Progenitor cell of endocrine pancreas (in vitro differentiated cells): ENCODE measurements at regions not wholly inside any gene's neighbourhood (a gene's known extent, or its start where the extent isn't known, plus 50 kb on each side); places are given as distances from the start of the nearest gene placed in this dataset.
A peak's percentile ranks its signal among the peaks of the same experiment; 100 is the strongest.

Experiments
- DNase-seq: peaks from one replicate; pipeline ENCODE4 v3.0.0; 2021; ENCODE audit warnings: low spot score; ENCODE audit not compliant: unreplicated experiment
- H3K27ac Mint-ChIP-seq: 2 replicates; pipeline ENCODE4 v1.8.0; 2021; ENCODE audit warnings: mild to moderate bottlenecking, moderate library complexity, mixed read lengths
- H3K27me3 Mint-ChIP-seq: 2 replicates; pipeline ENCODE4 v1.8.0; 2021; ENCODE audit warnings: mixed read lengths
- H3K36me3 Mint-ChIP-seq: 2 replicates; pipeline ENCODE4 v1.8.0; 2022; ENCODE audit warnings: mixed read lengths; ENCODE audit not compliant: insufficient read depth
- H3K4me1 Mint-ChIP-seq: 2 replicates; pipeline ENCODE4 v1.8.0; 2021; ENCODE audit warnings: low read depth, mixed read lengths
- H3K4me3 Mint-ChIP-seq: 2 replicates; pipeline ENCODE4 v1.8.0; 2021; ENCODE audit warnings: low read depth, mild to moderate bottlenecking, moderate library complexity, mixed read lengths
- H3K9me3 Mint-ChIP-seq: 2 replicates; pipeline ENCODE4 v1.8.0; 2021; ENCODE audit warnings: low read depth, mixed read lengths
- TF ChIP-seq, protein P1 (sequence below): fragments of 200-600 bp; sonication (generic); IDR thresholded peaks from one replicate; pipeline ENCODE4 v1.5.0; 2021; ENCODE audit warnings: antibody characterized with exemption, mild to moderate bottlenecking; ENCODE audit not compliant: unreplicated experiment

DNA sequence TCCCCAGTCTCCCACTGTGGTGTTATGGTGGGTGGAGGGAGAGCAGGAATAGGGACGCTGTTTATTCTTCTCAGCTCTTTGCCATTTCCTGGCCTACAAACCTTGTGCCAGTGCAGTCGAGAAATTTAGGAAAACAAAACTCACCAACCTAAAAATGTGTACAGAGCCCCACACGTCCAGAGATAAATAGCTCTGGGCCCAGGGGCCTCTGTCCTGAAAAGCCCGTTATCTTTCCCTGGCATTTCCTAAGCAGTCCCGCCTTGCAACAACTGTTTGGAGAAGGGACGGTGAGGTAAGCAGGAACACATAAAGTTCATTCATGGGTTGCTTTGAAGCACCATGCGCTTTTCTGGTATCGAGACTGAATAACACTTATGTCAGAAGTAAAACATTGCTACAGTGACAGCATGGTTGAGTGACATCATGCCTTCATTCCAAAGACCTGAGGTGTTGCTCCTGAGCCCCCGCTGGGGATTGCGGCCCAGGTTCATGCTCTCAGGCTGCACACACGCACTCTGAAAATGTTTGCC, 80.1 kb upstream of the NXT1 start:
- peaks cover 7% of the 10 kb centered on the region for H3K27me3 Mint-ChIP-seq
- no peak for DNase-seq
- peak overlapping the region; percentile 84 for H3K27ac Mint-ChIP-seq
- peaks cover 13% of the 10 kb centered on the region for H3K9me3 Mint-ChIP-seq
- H3K36me3 Mint-ChIP-seq: peaks cover 5% of the 10 kb centered on the region
- TF ChIP-seq, protein P1, sequence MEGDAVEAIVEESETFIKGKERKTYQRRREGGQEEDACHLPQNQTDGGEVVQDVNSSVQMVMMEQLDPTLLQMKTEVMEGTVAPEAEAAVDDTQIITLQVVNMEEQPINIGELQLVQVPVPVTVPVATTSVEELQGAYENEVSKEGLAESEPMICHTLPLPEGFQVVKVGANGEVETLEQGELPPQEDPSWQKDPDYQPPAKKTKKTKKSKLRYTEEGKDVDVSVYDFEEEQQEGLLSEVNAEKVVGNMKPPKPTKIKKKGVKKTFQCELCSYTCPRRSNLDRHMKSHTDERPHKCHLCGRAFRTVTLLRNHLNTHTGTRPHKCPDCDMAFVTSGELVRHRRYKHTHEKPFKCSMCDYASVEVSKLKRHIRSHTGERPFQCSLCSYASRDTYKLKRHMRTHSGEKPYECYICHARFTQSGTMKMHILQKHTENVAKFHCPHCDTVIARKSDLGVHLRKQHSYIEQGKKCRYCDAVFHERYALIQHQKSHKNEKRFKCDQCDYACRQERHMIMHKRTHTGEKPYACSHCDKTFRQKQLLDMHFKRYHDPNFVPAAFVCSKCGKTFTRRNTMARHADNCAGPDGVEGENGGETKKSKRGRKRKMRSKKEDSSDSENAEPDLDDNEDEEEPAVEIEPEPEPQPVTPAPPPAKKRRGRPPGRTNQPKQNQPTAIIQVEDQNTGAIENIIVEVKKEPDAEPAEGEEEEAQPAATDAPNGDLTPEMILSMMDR: no peak
- no peak overlapping the region for H3K4me3 Mint-ChIP-seq
- H3K4me1 Mint-ChIP-seq: peaks cover 19% of the 10 kb centered on the region

DNA sequence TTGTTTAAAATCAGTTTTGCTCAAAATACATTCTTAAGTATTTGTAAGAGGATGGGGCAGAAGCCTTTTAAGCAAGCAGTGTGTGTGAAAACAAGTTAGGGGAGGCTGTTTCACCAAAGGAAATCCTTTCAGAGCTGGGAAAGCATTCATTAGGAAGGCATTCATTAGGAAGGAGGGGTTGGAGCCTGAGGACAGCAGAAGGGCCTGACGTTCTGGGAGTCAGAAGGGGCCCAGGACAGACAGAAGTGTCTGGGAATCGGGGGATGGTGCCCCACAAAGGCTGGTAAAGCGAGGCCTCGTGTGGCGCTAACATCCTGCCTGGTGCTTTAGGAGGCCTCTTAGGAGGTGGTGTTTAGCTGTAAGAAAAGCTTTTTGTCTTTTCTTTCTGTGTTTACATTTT, 80.6 kb upstream of the NXT1 start:
- Mint-ChIP-seq H3K4me3 (no peak overlapping the region), H3K36me3 (peaks cover 5% of the 10 kb centered on the region), H3K9me3 (peaks cover 13% of the 10 kb centered on the region), H3K27me3 (peaks cover 7% of the 10 kb centered on the region), H3K4me1 (peaks cover 19% of the 10 kb centered on the region), H3K27ac (peak overlapping the region; percentile 84)
- no peak for DNase-seq
- TF ChIP-seq, protein P1: no peak

DNA sequence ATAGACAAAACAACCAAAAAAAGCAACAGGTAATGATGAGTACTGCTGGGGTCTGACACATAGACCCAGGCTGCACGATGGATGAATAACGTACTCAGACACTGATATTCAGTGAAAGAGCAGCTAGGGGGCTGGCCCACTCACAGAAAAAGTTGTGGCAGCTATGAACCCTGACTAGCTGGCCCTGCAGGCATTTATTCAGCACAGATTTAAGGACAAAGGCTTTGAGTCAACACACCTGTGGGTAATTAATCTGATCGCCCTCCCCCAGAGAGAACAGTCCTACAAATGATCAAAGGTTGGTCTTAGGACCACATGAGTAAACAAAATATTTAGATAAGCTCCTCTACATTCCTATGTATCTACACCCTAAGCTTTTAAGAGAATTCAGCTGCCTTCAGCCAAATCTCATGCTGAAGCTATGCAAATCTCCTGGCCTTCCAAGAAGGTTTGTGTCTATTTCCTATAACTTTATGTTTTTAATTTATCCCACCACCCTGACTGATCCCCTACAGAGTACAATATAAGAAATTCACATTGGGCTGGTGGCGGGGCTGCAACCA, 81.7 kb upstream of the NXT1 start:
- DNase-seq: no peak
- Mint-ChIP-seq H3K4me3 (no peak overlapping the region), H3K36me3 (peaks cover 5% of the 10 kb centered on the region), H3K9me3 (peaks cover 13% of the 10 kb centered on the region), H3K27ac (no peak overlapping the region), H3K27me3 (peaks cover 7% of the 10 kb centered on the region), H3K4me1 (peaks cover 19% of the 10 kb centered on the region)
- TF ChIP-seq, protein P1: no peak

DNA sequence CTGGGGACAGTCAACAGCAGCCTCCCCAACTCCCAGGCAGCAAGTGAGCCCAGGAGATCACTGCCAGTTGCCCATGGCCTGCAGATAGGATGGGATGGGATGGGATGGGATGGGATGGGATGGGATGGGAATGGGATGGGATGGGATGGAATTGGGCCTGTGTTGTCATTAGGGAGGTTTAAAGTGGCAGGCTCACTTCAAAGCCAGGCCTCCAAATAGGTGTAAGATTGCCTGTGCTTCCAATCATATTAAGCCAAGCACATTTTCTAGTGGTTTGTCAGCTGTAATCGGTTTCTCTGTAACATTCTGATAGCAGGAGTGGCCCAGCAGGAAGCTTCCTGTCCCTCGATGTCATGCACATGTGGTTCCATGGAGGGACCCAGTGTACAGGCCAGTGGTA, 82.7 kb upstream of the NXT1 start:
- Mint-ChIP-seq H3K4me3 (no peak overlapping the region), H3K27ac (no peak overlapping the region), H3K27me3 (peaks cover 6% of the 10 kb centered on the region), H3K4me1 (peaks cover 19% of the 10 kb centered on the region), H3K36me3 (peaks cover 5% of the 10 kb centered on the region), H3K9me3 (peaks cover 13% of the 10 kb centered on the region)
- TF ChIP-seq, protein P1: no peak
- DNase-seq: no peak

DNA sequence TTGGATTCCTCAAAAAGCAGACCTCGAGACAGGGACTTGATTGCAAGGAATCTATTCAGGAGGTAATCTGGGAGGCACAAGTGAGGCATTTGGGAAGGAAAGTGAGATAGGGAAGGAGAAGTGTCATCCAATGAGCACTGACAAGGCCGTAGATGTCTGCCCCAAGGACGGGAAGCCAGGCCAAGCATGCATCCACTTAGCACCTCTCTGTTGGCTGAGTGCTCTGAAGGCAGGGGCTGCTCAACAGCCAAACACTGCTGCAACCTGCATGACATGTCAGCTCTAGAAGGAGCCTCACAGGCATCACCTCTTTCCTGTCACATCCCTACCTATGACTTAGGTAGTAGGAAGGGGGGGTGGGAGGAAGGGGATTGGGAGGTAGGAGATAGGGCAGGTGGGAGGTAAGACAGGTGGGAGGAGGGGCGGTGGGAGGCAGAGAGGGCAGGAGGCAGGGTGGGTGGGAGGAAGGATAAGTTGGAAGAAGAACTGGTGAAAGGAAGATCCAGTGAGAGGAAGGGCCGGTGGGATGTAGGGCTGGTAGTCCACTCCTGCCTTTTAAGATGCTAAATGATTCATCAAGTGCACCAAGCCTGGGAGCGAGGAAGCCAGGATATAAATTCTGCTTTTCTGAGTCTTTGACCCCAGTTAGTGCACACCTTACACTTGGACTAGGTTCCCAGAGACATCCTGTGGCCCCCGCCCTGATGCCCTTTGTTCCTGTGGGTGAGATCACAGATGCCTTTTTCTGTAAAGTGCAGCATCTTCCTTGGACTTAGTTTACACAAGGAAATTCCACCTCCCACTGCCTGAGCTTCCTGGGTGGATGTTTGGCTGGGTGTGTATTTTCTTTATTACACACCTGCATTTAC, 83.8 kb upstream of the NXT1 start:
- peaks cover 13% of the 10 kb centered on the region for H3K9me3 Mint-ChIP-seq
- no peak overlapping the region for H3K27ac Mint-ChIP-seq
- DNase-seq: no peak
- H3K4me1 Mint-ChIP-seq: peaks cover 19% of the 10 kb centered on the region
- TF ChIP-seq, protein P1: no peak
- no peak overlapping the region for H3K4me3 Mint-ChIP-seq
- H3K36me3 Mint-ChIP-seq: peaks cover 5% of the 10 kb centered on the region
- peaks cover 3% of the 10 kb centered on the region for H3K27me3 Mint-ChIP-seq
